ENCODE measurements at regions not wholly inside any gene's neighbourhood (a gene's known extent, or its start where the extent isn't known, plus 50 kb on each side); places are given as distances from the start of the nearest gene placed in this dataset.
A peak's percentile ranks its signal among the peaks of the same experiment; 100 is the strongest.

GRCh38 chr20:53875452-53875851, 194.9 kb downstream of the BCAS1 start:
- no peak for DNase-seq
- no peak overlapping the region for H3K14ac ChIP-seq (ENCODE audit: insufficient read depth, low read length)
- H4K91ac ChIP-seq (ENCODE audit: insufficient read length, low read depth, low read length), result no peak overlapping the region
- no peak overlapping the region for H3K4me2 ChIP-seq (ENCODE audit: insufficient read depth, insufficient read length, low read length)
- no peak overlapping the region for H3K4ac ChIP-seq (ENCODE audit: low read depth, low read length)
- H2BK120ac ChIP-seq (ENCODE audit: low read depth, low read length, poor library complexity, severe bottlenecking), result no peak overlapping the region
- Mint-ChIP-seq H3K4me3 (no peak overlapping the region), H3K36me3 (ENCODE audit: insufficient read depth in 1 of 3, low read depth in 3 of 3) (no peaks in the 10 kb centered on the region; a peak in 1 of 7 replicates), H3K27ac (peak overlapping the region in 1 of 3 experiments; percentile 5; a peak in 1 of 7 replicates), H3K9me3 (no peaks in the 10 kb centered on the region), H3K4me1 (peaks cover 46 to 51% of the 10 kb centered on the region in 2 experiments), H3K27me3 (ENCODE audit: low read depth) (peaks cover 5% of the 10 kb centered on the region; the same call in 1 of the 2 replicates)
- H2BK15ac ChIP-seq (ENCODE audit: low read depth, low read length), result no peak overlapping the region
- no peak overlapping the region for H2BK5ac ChIP-seq (ENCODE audit: insufficient read length, low read length)
- H4K8ac ChIP-seq (replicated peaks; ENCODE audit: insufficient read length, low read depth, low read length), result no peak overlapping the region
- no peak overlapping the region for H2BK12ac ChIP-seq (ENCODE audit: insufficient read length, low read depth, low read length)
- H2AFZ ChIP-seq (ENCODE audit: low read length), result no peak overlapping the region
- no peak overlapping the region for H3K9ac ChIP-seq (ENCODE audit: extremely low read depth, insufficient read length, low read length)
- no peak overlapping the region for H2AK5ac ChIP-seq (ENCODE audit: insufficient read length, low read length)
- H3K27ac ChIP-seq (ENCODE audit: insufficient read length, low read depth, low read length), result no peak overlapping the region
- H2BK20ac ChIP-seq (ENCODE audit: low read depth, low read length, poor library complexity, severe bottlenecking), result no peak overlapping the region
- H3T11ph ChIP-seq (ENCODE audit: low read length), result no peak overlapping the region
- H3K23ac ChIP-seq (ENCODE audit: insufficient read length, low read depth, low read length), result no peak overlapping the region
- H3K23me2 ChIP-seq (ENCODE audit: insufficient read length, low read depth, low read length, poor library complexity, severe bottlenecking), result peaks cover 3% of the 10 kb centered on the region
- peaks cover 5% of the 10 kb centered on the region; the same call in 1 of the 2 replicates for H3K4me1 ChIP-seq (ENCODE audit: insufficient read depth, low read length)
- no CpG with 5 or more reads among the region's 14 CpGs for WGBS (ENCODE audit: extremely low coverage, insufficient read length, low lambda C conversion rate)
- H3K18ac ChIP-seq (ENCODE audit: insufficient read length, low read depth, low read length), result no peak overlapping the region
- H4K20me1 ChIP-seq (ENCODE audit: control insufficient read depth, insufficient read depth, insufficient read length), result no peaks in the 10 kb centered on the region
- H3K9me3 ChIP-seq (ENCODE audit: control insufficient read depth, low read depth, low read length), result no peaks in the 10 kb centered on the region
- no peak overlapping the region for H3K56ac ChIP-seq (ENCODE audit: insufficient read length, low read depth, low read length)
- no peaks in the 10 kb centered on the region for H3K27me3 ChIP-seq (ENCODE audit: insufficient read depth, low read length)
- no peaks in the 10 kb centered on the region for H3K79me2 ChIP-seq (ENCODE audit: insufficient read depth, low read length)
- peak overlapping the region; percentile 80 for H4K5ac ChIP-seq (ENCODE audit: insufficient read length, low read depth, low read length)
- TF ChIP-seq CTCF (conservative IDR thresholded peaks at IDR 0.05), result no peak
- no peaks in the 10 kb centered on the region for H3K79me1 ChIP-seq (ENCODE audit: insufficient read depth, low read depth, low read length, poor library complexity, severe bottlenecking)
